ENCODE measurements at regions not wholly inside any gene's neighbourhood (a gene's known extent, or its start where the extent isn't known, plus 50 kb on each side); places are given as distances from the start of the nearest gene placed in this dataset.
A peak's percentile ranks its signal among the peaks of the same experiment; 100 is the strongest.

DNA sequence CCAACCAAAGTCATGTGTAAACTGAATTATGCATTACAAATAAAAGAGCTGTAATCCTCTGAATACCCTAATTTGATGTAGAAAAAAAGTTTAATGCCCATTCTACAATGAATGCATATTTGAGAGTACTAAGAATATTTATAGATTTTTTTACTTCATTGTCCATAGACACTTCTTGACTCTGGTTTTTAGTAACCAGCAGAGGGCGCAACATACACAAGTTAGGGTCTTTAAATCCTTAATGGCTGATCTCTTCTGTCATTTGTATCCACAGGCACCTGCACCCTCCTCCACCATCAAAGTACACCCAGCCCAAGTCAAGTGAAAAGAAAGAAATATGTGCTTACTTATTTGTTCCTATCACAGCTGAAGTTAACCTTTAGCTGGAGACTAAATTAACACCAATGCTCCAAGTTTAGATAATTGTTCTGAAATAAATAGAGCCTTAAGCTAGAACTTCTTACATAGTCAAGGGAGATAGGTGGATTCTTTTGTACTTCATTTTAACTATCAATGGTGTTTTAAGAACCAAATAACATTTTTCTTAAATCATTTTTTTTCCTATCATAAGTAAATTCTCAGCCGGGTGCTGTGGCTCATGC is 524.2 kb upstream of the DAB2 start:
- TF ChIP-seq, protein P1, sequence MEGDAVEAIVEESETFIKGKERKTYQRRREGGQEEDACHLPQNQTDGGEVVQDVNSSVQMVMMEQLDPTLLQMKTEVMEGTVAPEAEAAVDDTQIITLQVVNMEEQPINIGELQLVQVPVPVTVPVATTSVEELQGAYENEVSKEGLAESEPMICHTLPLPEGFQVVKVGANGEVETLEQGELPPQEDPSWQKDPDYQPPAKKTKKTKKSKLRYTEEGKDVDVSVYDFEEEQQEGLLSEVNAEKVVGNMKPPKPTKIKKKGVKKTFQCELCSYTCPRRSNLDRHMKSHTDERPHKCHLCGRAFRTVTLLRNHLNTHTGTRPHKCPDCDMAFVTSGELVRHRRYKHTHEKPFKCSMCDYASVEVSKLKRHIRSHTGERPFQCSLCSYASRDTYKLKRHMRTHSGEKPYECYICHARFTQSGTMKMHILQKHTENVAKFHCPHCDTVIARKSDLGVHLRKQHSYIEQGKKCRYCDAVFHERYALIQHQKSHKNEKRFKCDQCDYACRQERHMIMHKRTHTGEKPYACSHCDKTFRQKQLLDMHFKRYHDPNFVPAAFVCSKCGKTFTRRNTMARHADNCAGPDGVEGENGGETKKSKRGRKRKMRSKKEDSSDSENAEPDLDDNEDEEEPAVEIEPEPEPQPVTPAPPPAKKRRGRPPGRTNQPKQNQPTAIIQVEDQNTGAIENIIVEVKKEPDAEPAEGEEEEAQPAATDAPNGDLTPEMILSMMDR (IDR thresholded peaks at IDR 0.05; ENCODE audit: low read depth, low read length): peak; percentile 65
- TF ChIP-seq EZH2phosphoT487 (IDR thresholded peaks at IDR 0.05; ENCODE audit: low read depth): no peak

All from OCI-LY3 (cell line).